ENCODE measurements at regions not wholly inside any gene's neighbourhood (a gene's known extent, or its start where the extent isn't known, plus 50 kb on each side); places are given as distances from the start of the nearest gene placed in this dataset.

- H3K9me3 ChIP-seq (ENCODE audit: control insufficient read depth in 2 of 2, insufficient read depth in 1 of 2, low read depth in 1 of 2, low read length in 1 of 2), result no peaks in the 10 kb centered on the region
- no peak overlapping the region for H3K27ac ChIP-seq (ENCODE audit: low read depth in 2 of 2, low read length in 1 of 2)
Observed at GRCh38 chr2:129860088-129860487, 119.4 kb upstream of the RAB6C start.

GRCh38 chr2:129861666-129862288 is 117.7 kb upstream of the RAB6C start:
- no peaks in the 10 kb centered on the region for H3K4me1 ChIP-seq (ENCODE audit: control insufficient read depth in 2 of 2, insufficient read depth in 2 of 2, low read length in 1 of 2)
- 88 to 93% methylated on average over 10 of the region's 10 CpGs for WGBS, 2 donors

More at GRCh38 chr2:129860088-129860487, 119.4 kb upstream of the RAB6C start:
- H3K27me3 ChIP-seq (ENCODE audit: control insufficient read depth in 1 of 2, insufficient read depth in 2 of 2, low read length in 2 of 2), result no peaks in the 10 kb centered on the region
- H3K4me1 ChIP-seq (ENCODE audit: control insufficient read depth in 2 of 2, insufficient read depth in 2 of 2, low read length in 1 of 2), result no peaks in the 10 kb centered on the region
- no peaks in the 10 kb centered on the region for H3K36me3 ChIP-seq (ENCODE audit: control insufficient read depth in 2 of 2, insufficient read depth in 2 of 2, low read length in 1 of 2)
- H3K4me3 ChIP-seq (ENCODE audit: low read depth in 1 of 2, low read length in 2 of 2), result no peak overlapping the region

GRCh38 chr2:129862668-129863067 is 116.8 kb upstream of the RAB6C start:
- WGBS, 2 donors, result 87 to 89% methylated on average over 8 of the region's 8 CpGs
- Histone ChIP-seq H3K27me3 (ENCODE audit: control insufficient read depth in 1 of 2, insufficient read depth in 2 of 2, low read length in 2 of 2) (no peaks in the 10 kb centered on the region), H3K4me3 (ENCODE audit: low read depth in 1 of 2, low read length in 2 of 2) (no peak overlapping the region), H3K36me3 (ENCODE audit: control insufficient read depth in 2 of 2, insufficient read depth in 2 of 2, low read length in 1 of 2) (no peaks in the 10 kb centered on the region), H3K9me3 (ENCODE audit: control insufficient read depth in 2 of 2, insufficient read depth in 1 of 2, low read depth in 1 of 2, low read length in 1 of 2) (no peaks in the 10 kb centered on the region), H3K4me1 (ENCODE audit: control insufficient read depth in 2 of 2, insufficient read depth in 2 of 2, low read length in 1 of 2) (no peaks in the 10 kb centered on the region), H3K27ac (ENCODE audit: low read depth in 2 of 2, low read length in 1 of 2) (no peak overlapping the region)

More at GRCh38 chr2:129861666-129862288, 117.7 kb upstream of the RAB6C start:
- no peaks in the 10 kb centered on the region for H3K9me3 ChIP-seq (ENCODE audit: control insufficient read depth in 2 of 2, insufficient read depth in 1 of 2, low read depth in 1 of 2, low read length in 1 of 2)
- H3K36me3 ChIP-seq (ENCODE audit: control insufficient read depth in 2 of 2, insufficient read depth in 2 of 2, low read length in 1 of 2), result no peaks in the 10 kb centered on the region
- no peaks in the 10 kb centered on the region for H3K27me3 ChIP-seq (ENCODE audit: control insufficient read depth in 1 of 2, insufficient read depth in 2 of 2, low read length in 2 of 2)
- no peak overlapping the region for H3K4me3 ChIP-seq (ENCODE audit: low read depth in 1 of 2, low read length in 2 of 2)
- no peak overlapping the region for H3K27ac ChIP-seq (ENCODE audit: low read depth in 2 of 2, low read length in 1 of 2)

GRCh38 chr2:129863350-129863749 is 116.1 kb upstream of the RAB6C start:
- H3K9me3 ChIP-seq (ENCODE audit: control insufficient read depth in 2 of 2, insufficient read depth in 1 of 2, low read depth in 1 of 2, low read length in 1 of 2), result no peaks in the 10 kb centered on the region
- H3K27me3 ChIP-seq (ENCODE audit: control insufficient read depth in 1 of 2, insufficient read depth in 2 of 2, low read length in 2 of 2), result no peaks in the 10 kb centered on the region
- H3K36me3 ChIP-seq (ENCODE audit: control insufficient read depth in 2 of 2, insufficient read depth in 2 of 2, low read length in 1 of 2), result no peaks in the 10 kb centered on the region
- H3K4me3 ChIP-seq (ENCODE audit: low read depth in 1 of 2, low read length in 2 of 2), result no peak overlapping the region
- H3K27ac ChIP-seq (ENCODE audit: low read depth in 2 of 2, low read length in 1 of 2), result no peak overlapping the region
- no peaks in the 10 kb centered on the region for H3K4me1 ChIP-seq (ENCODE audit: control insufficient read depth in 2 of 2, insufficient read depth in 2 of 2, low read length in 1 of 2)
- WGBS, 2 donors, result 82 to 96% methylated on average over 3 of the region's 3 CpGs

GRCh38 chr2:129864719-129865118 is 114.7 kb upstream of the RAB6C start:
- Histone ChIP-seq H3K4me3 (ENCODE audit: low read depth in 1 of 2, low read length in 2 of 2) (no peak overlapping the region), H3K27me3 (ENCODE audit: control insufficient read depth in 1 of 2, insufficient read depth in 2 of 2, low read length in 2 of 2) (no peaks in the 10 kb centered on the region), H3K36me3 (ENCODE audit: control insufficient read depth in 2 of 2, insufficient read depth in 2 of 2, low read length in 1 of 2) (no peaks in the 10 kb centered on the region), H3K4me1 (ENCODE audit: control insufficient read depth in 2 of 2, insufficient read depth in 2 of 2, low read length in 1 of 2) (no peaks in the 10 kb centered on the region), H3K9me3 (ENCODE audit: control insufficient read depth in 2 of 2, insufficient read depth in 1 of 2, low read depth in 1 of 2, low read length in 1 of 2) (no peaks in the 10 kb centered on the region), H3K27ac (ENCODE audit: low read depth in 2 of 2, low read length in 1 of 2) (no peak overlapping the region)
- 83 to 93% methylated on average over 1 of the region's 1 CpG for WGBS, 2 donors

GRCh38 chr2:129865976-129866375 is 113.5 kb upstream of the RAB6C start:
- Histone ChIP-seq H3K36me3 (ENCODE audit: control insufficient read depth in 2 of 2, insufficient read depth in 2 of 2, low read length in 1 of 2) (no peaks in the 10 kb centered on the region), H3K4me3 (ENCODE audit: low read depth in 1 of 2, low read length in 2 of 2) (no peak overlapping the region), H3K27ac (ENCODE audit: low read depth in 2 of 2, low read length in 1 of 2) (no peak overlapping the region), H3K9me3 (ENCODE audit: control insufficient read depth in 2 of 2, insufficient read depth in 1 of 2, low read depth in 1 of 2, low read length in 1 of 2) (no peaks in the 10 kb centered on the region), H3K4me1 (ENCODE audit: control insufficient read depth in 2 of 2, insufficient read depth in 2 of 2, low read length in 1 of 2) (no peaks in the 10 kb centered on the region), H3K27me3 (ENCODE audit: control insufficient read depth in 1 of 2, insufficient read depth in 2 of 2, low read length in 2 of 2) (no peaks in the 10 kb centered on the region)
- WGBS, 2 donors, result 90% methylated on average over 11 of the region's 11 CpGs

GRCh38 chr2:129866391-129866790 is 113.1 kb upstream of the RAB6C start:
- Histone ChIP-seq H3K4me1 (ENCODE audit: control insufficient read depth in 2 of 2, insufficient read depth in 2 of 2, low read length in 1 of 2) (no peaks in the 10 kb centered on the region), H3K4me3 (ENCODE audit: low read depth in 1 of 2, low read length in 2 of 2) (no peak overlapping the region), H3K27ac (ENCODE audit: low read depth in 2 of 2, low read length in 1 of 2) (no peak overlapping the region), H3K9me3 (ENCODE audit: control insufficient read depth in 2 of 2, insufficient read depth in 1 of 2, low read depth in 1 of 2, low read length in 1 of 2) (no peaks in the 10 kb centered on the region), H3K36me3 (ENCODE audit: control insufficient read depth in 2 of 2, insufficient read depth in 2 of 2, low read length in 1 of 2) (no peaks in the 10 kb centered on the region), H3K27me3 (ENCODE audit: control insufficient read depth in 1 of 2, insufficient read depth in 2 of 2, low read length in 2 of 2) (no peaks in the 10 kb centered on the region)
- 97 to 99% methylated on average over 3 of the region's 3 CpGs for WGBS, 2 donors

- H3K36me3 ChIP-seq (ENCODE audit: control insufficient read depth in 2 of 2, insufficient read depth in 2 of 2, low read length in 1 of 2), result no peaks in the 10 kb centered on the region
- H3K27me3 ChIP-seq (ENCODE audit: control insufficient read depth in 1 of 2, insufficient read depth in 2 of 2, low read length in 2 of 2), result no peaks in the 10 kb centered on the region
- no peak overlapping the region for H3K27ac ChIP-seq (ENCODE audit: low read depth in 2 of 2, low read length in 1 of 2)
- no peak overlapping the region for H3K4me3 ChIP-seq (ENCODE audit: low read depth in 1 of 2, low read length in 2 of 2)
- 86 to 87% methylated on average over 8 of the region's 8 CpGs for WGBS, 2 donors
- no peaks in the 10 kb centered on the region for H3K9me3 ChIP-seq (ENCODE audit: control insufficient read depth in 2 of 2, insufficient read depth in 1 of 2, low read depth in 1 of 2, low read length in 1 of 2)
- no peaks in the 10 kb centered on the region for H3K4me1 ChIP-seq (ENCODE audit: control insufficient read depth in 2 of 2, insufficient read depth in 2 of 2, low read length in 1 of 2)
Observed at GRCh38 chr2:129868151-129868550, 111.3 kb upstream of the RAB6C start.

- H3K4me3 ChIP-seq (ENCODE audit: low read depth in 1 of 2, low read length in 2 of 2), result no peak overlapping the region
- H3K4me1 ChIP-seq (ENCODE audit: control insufficient read depth in 2 of 2, insufficient read depth in 2 of 2, low read length in 1 of 2), result no peaks in the 10 kb centered on the region
- no peak overlapping the region for H3K27ac ChIP-seq (ENCODE audit: low read depth in 2 of 2, low read length in 1 of 2)
- 67 to 79% methylated on average over 4 of the region's 4 CpGs for WGBS, 2 donors
- H3K27me3 ChIP-seq (ENCODE audit: control insufficient read depth in 1 of 2, insufficient read depth in 2 of 2, low read length in 2 of 2), result no peaks in the 10 kb centered on the region
- H3K9me3 ChIP-seq (ENCODE audit: control insufficient read depth in 2 of 2, insufficient read depth in 1 of 2, low read depth in 1 of 2, low read length in 1 of 2), result no peaks in the 10 kb centered on the region
- no peaks in the 10 kb centered on the region for H3K36me3 ChIP-seq (ENCODE audit: control insufficient read depth in 2 of 2, insufficient read depth in 2 of 2, low read length in 1 of 2)
Observed at GRCh38 chr2:129870685-129871241, 108.7 kb upstream of the RAB6C start.

GRCh38 chr2:129872446-129872845 is 107.0 kb upstream of the RAB6C start:
- no peak overlapping the region for H3K4me3 ChIP-seq (ENCODE audit: low read depth in 1 of 2, low read length in 2 of 2)
- 93 to 94% methylated on average over 4 of the region's 4 CpGs for WGBS, 2 donors
- peaks cover 0 to 2% of the 10 kb centered on the region in 2 donors for H3K4me1 ChIP-seq (ENCODE audit: control insufficient read depth in 2 of 2, insufficient read depth in 2 of 2, low read length in 1 of 2)
- H3K27ac ChIP-seq (ENCODE audit: low read depth in 2 of 2, low read length in 1 of 2), result no peak overlapping the region
- H3K27me3 ChIP-seq (ENCODE audit: control insufficient read depth in 1 of 2, insufficient read depth in 2 of 2, low read length in 2 of 2), result no peaks in the 10 kb centered on the region
- H3K36me3 ChIP-seq (ENCODE audit: control insufficient read depth in 2 of 2, insufficient read depth in 2 of 2, low read length in 1 of 2), result no peaks in the 10 kb centered on the region
- H3K9me3 ChIP-seq (ENCODE audit: control insufficient read depth in 2 of 2, insufficient read depth in 1 of 2, low read depth in 1 of 2, low read length in 1 of 2), result no peaks in the 10 kb centered on the region
